ENCODE measurements at regions not wholly inside any gene's neighbourhood (a gene's known extent, or its start where the extent isn't known, plus 50 kb on each side); places are given as distances from the start of the nearest gene placed in this dataset.

- Histone ChIP-seq H3K4me3 (ENCODE audit: low read depth in 1 of 3, low read length in 3 of 3) (no peak overlapping the region), H3K9me3 (ENCODE audit: control insufficient read depth in 2 of 2, insufficient read depth in 1 of 2, low read depth in 1 of 2, low read length in 1 of 2) (no peaks in the 10 kb centered on the region), H3K27me3 (ENCODE audit: control insufficient read depth in 3 of 3, insufficient read depth in 3 of 3, low read length in 3 of 3) (no peaks in the 10 kb centered on the region), H3K36me3 (ENCODE audit: control insufficient read depth in 3 of 3, insufficient read depth in 2 of 3, low read depth in 1 of 3, low read length in 3 of 3) (no peaks in the 10 kb centered on the region), H3K4me1 (ENCODE audit: control insufficient read depth in 3 of 3, insufficient read depth in 2 of 3, low read depth in 1 of 3, low read length in 2 of 3) (no peaks in the 10 kb centered on the region), H3K27ac (ENCODE audit: low read depth in 1 of 3, low read length in 2 of 3) (no peak overlapping the region)
- DNase-seq (no peak), FAIRE-seq (no peak)
- WGBS, 3 donors: 23 to 62% (median 25%) methylated on average over 3 of the region's 3 CpGs
These were observed 273.3 kb upstream of the FAT4 start for GRCh38 chr4:125041372-125041930.

GRCh38 chr4:125039550-125039949, 275.2 kb upstream of the FAT4 start:
- 67 to 79% (median 74%) methylated on average over 5 of the region's 5 CpGs for WGBS, 3 donors
- Histone ChIP-seq H3K4me1 (ENCODE audit: control insufficient read depth in 3 of 3, insufficient read depth in 2 of 3, low read depth in 1 of 3, low read length in 2 of 3) (no peaks in the 10 kb centered on the region), H3K4me3 (ENCODE audit: low read depth in 1 of 3, low read length in 3 of 3) (no peak overlapping the region), H3K9me3 (ENCODE audit: control insufficient read depth in 2 of 2, insufficient read depth in 1 of 2, low read depth in 1 of 2, low read length in 1 of 2) (no peaks in the 10 kb centered on the region), H3K27me3 (ENCODE audit: control insufficient read depth in 3 of 3, insufficient read depth in 3 of 3, low read length in 3 of 3) (no peaks in the 10 kb centered on the region), H3K36me3 (ENCODE audit: control insufficient read depth in 3 of 3, insufficient read depth in 2 of 3, low read depth in 1 of 3, low read length in 3 of 3) (no peaks in the 10 kb centered on the region), H3K27ac (ENCODE audit: low read depth in 1 of 3, low read length in 2 of 3) (no peak overlapping the region)
- FAIRE-seq (no peak), DNase-seq (no peak)

GRCh38 chr4:125022855-125023501, 291.8 kb upstream of the FAT4 start:
- DNase-seq: no peak
- FAIRE-seq: no peak
- WGBS, 3 donors: 44 to 76% (median 62%) methylated on average over 6 of the region's 6 CpGs

GRCh38 chr4:125021189-125021588, 293.6 kb upstream of the FAT4 start:
- Histone ChIP-seq H3K27me3 (ENCODE audit: control insufficient read depth in 3 of 3, insufficient read depth in 3 of 3, low read length in 3 of 3) (no peaks in the 10 kb centered on the region), H3K27ac (ENCODE audit: low read depth in 1 of 3, low read length in 2 of 3) (no peak overlapping the region), H3K36me3 (ENCODE audit: control insufficient read depth in 3 of 3, insufficient read depth in 2 of 3, low read depth in 1 of 3, low read length in 3 of 3) (no peaks in the 10 kb centered on the region), H3K4me3 (ENCODE audit: low read depth in 1 of 3, low read length in 3 of 3) (no peak overlapping the region), H3K9me3 (ENCODE audit: control insufficient read depth in 2 of 2, insufficient read depth in 1 of 2, low read depth in 1 of 2, low read length in 1 of 2) (no peaks in the 10 kb centered on the region), H3K4me1 (ENCODE audit: control insufficient read depth in 3 of 3, insufficient read depth in 2 of 3, low read depth in 1 of 3, low read length in 2 of 3) (no peaks in the 10 kb centered on the region)
- DNase-seq (no peak), FAIRE-seq (no peak)
- 18 to 45% (median 36%) methylated on average over 1 of the region's 1 CpG for WGBS, 3 donors

More at GRCh38 chr4:125022855-125023501, 291.8 kb upstream of the FAT4 start:
- Histone ChIP-seq H3K4me3 (ENCODE audit: low read depth in 1 of 3, low read length in 3 of 3) (no peak overlapping the region), H3K27me3 (ENCODE audit: control insufficient read depth in 3 of 3, insufficient read depth in 3 of 3, low read length in 3 of 3) (no peaks in the 10 kb centered on the region), H3K36me3 (ENCODE audit: control insufficient read depth in 3 of 3, insufficient read depth in 2 of 3, low read depth in 1 of 3, low read length in 3 of 3) (no peaks in the 10 kb centered on the region), H3K9me3 (ENCODE audit: control insufficient read depth in 2 of 2, insufficient read depth in 1 of 2, low read depth in 1 of 2, low read length in 1 of 2) (no peaks in the 10 kb centered on the region), H3K4me1 (ENCODE audit: control insufficient read depth in 3 of 3, insufficient read depth in 2 of 3, low read depth in 1 of 3, low read length in 2 of 3) (no peaks in the 10 kb centered on the region), H3K27ac (ENCODE audit: low read depth in 1 of 3, low read length in 2 of 3) (no peak overlapping the region)

GRCh38 chr4:125020089-125021034, 294.4 kb upstream of the FAT4 start:
- no peak overlapping the region for H3K27ac ChIP-seq (ENCODE audit: low read depth in 1 of 3, low read length in 2 of 3)
- DNase-seq (no peak), FAIRE-seq (no peak)
- H3K36me3 ChIP-seq (ENCODE audit: control insufficient read depth in 3 of 3, insufficient read depth in 2 of 3, low read depth in 1 of 3, low read length in 3 of 3): no peaks in the 10 kb centered on the region
- WGBS, 3 donors: 34 to 69% (median 64%) methylated on average over 2 of the region's 2 CpGs
- H3K4me1 ChIP-seq (ENCODE audit: control insufficient read depth in 3 of 3, insufficient read depth in 2 of 3, low read depth in 1 of 3, low read length in 2 of 3): no peaks in the 10 kb centered on the region
- H3K9me3 ChIP-seq (ENCODE audit: control insufficient read depth in 2 of 2, insufficient read depth in 1 of 2, low read depth in 1 of 2, low read length in 1 of 2): no peaks in the 10 kb centered on the region
- H3K4me3 ChIP-seq (ENCODE audit: low read depth in 1 of 3, low read length in 3 of 3): no peak overlapping the region
- H3K27me3 ChIP-seq (ENCODE audit: control insufficient read depth in 3 of 3, insufficient read depth in 3 of 3, low read length in 3 of 3): no peaks in the 10 kb centered on the region

- no peaks in the 10 kb centered on the region for H3K36me3 ChIP-seq (ENCODE audit: control insufficient read depth in 3 of 3, insufficient read depth in 2 of 3, low read depth in 1 of 3, low read length in 3 of 3)
- no peaks in the 10 kb centered on the region for H3K4me1 ChIP-seq (ENCODE audit: control insufficient read depth in 3 of 3, insufficient read depth in 2 of 3, low read depth in 1 of 3, low read length in 2 of 3)
- H3K9me3 ChIP-seq (ENCODE audit: control insufficient read depth in 2 of 2, insufficient read depth in 1 of 2, low read depth in 1 of 2, low read length in 1 of 2): no peaks in the 10 kb centered on the region
- no peak for DNase-seq
- FAIRE-seq: no peak
- H3K27ac ChIP-seq (ENCODE audit: low read depth in 1 of 3, low read length in 2 of 3): no peak overlapping the region
- H3K4me3 ChIP-seq (ENCODE audit: low read depth in 1 of 3, low read length in 3 of 3): no peak overlapping the region
- H3K27me3 ChIP-seq (ENCODE audit: control insufficient read depth in 3 of 3, insufficient read depth in 3 of 3, low read length in 3 of 3): no peaks in the 10 kb centered on the region
- 60 to 67% (median 63%) methylated on average over 5 of the region's 5 CpGs for WGBS, 3 donors
These were observed 297.9 kb upstream of the FAT4 start for GRCh38 chr4:125016892-125017299.

- no peak for FAIRE-seq
- no peaks in the 10 kb centered on the region for H3K9me3 ChIP-seq (ENCODE audit: control insufficient read depth in 2 of 2, insufficient read depth in 1 of 2, low read depth in 1 of 2, low read length in 1 of 2)
- H3K27me3 ChIP-seq (ENCODE audit: control insufficient read depth in 3 of 3, insufficient read depth in 3 of 3, low read length in 3 of 3): no peaks in the 10 kb centered on the region
- DNase-seq: no peak
- H3K36me3 ChIP-seq (ENCODE audit: control insufficient read depth in 3 of 3, insufficient read depth in 2 of 3, low read depth in 1 of 3, low read length in 3 of 3): no peaks in the 10 kb centered on the region
- H3K27ac ChIP-seq (ENCODE audit: low read depth in 1 of 3, low read length in 2 of 3): no peak overlapping the region
- no peaks in the 10 kb centered on the region for H3K4me1 ChIP-seq (ENCODE audit: control insufficient read depth in 3 of 3, insufficient read depth in 2 of 3, low read depth in 1 of 3, low read length in 2 of 3)
- WGBS, 3 donors: 61 to 76% (median 74%) methylated on average over 1 of the region's 1 CpG
- no peak overlapping the region for H3K4me3 ChIP-seq (ENCODE audit: low read depth in 1 of 3, low read length in 3 of 3)
These were observed 300.9 kb upstream of the FAT4 start for GRCh38 chr4:125013891-125014290.

GRCh38 chr4:125011646-125012045, 299.1 kb upstream of the ANKRD50 start:
- H3K27ac ChIP-seq (ENCODE audit: low read depth in 1 of 3, low read length in 2 of 3): no peak overlapping the region
- H3K27me3 ChIP-seq (ENCODE audit: control insufficient read depth in 3 of 3, insufficient read depth in 3 of 3, low read length in 3 of 3): no peaks in the 10 kb centered on the region
- H3K9me3 ChIP-seq (ENCODE audit: control insufficient read depth in 2 of 2, insufficient read depth in 1 of 2, low read depth in 1 of 2, low read length in 1 of 2): no peaks in the 10 kb centered on the region
- H3K4me3 ChIP-seq (ENCODE audit: low read depth in 1 of 3, low read length in 3 of 3): no peak overlapping the region
- no peaks in the 10 kb centered on the region for H3K36me3 ChIP-seq (ENCODE audit: control insufficient read depth in 3 of 3, insufficient read depth in 2 of 3, low read depth in 1 of 3, low read length in 3 of 3)
- no peaks in the 10 kb centered on the region for H3K4me1 ChIP-seq (ENCODE audit: control insufficient read depth in 3 of 3, insufficient read depth in 2 of 3, low read depth in 1 of 3, low read length in 2 of 3)
- 75 to 86% (median 77%) methylated on average over 2 of the region's 2 CpGs for WGBS, 3 donors
- FAIRE-seq: no peak
- no peak for DNase-seq

Data from small intestine (tissue), 7 donors.